ENCODE measurements at regions not wholly inside any gene's neighbourhood (a gene's known extent, or its start where the extent isn't known, plus 50 kb on each side); places are given as distances from the start of the nearest gene placed in this dataset.

DNA sequence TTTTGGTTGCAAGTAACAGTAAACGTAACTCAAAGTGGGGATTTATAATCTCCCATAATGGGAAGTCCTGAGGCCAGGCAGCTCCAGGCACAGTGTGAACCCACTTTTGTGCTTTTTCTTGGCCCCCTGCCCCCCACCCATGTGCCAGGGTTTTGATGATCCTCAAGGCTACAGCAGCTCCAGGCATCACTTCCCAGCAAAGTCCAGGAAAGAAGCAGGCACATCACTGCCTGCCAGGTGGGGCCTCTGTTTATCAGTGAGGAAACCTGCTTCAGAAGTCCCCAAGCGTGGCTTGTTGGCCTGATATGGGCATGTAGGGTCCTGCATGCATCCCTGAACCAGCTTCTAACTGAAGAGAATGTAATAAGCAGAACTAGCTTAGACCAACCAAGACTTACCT lies 299.2 kb upstream of the SKOR2 start:
- no TSS peak for BruUV-seq (replicated peaks)
- in situ Hi-C loops (cut with MboI; ENCODE audit: low sequenced_read_pairs): no loop called here
- H2AK9ac ChIP-seq (replicated peaks; ENCODE audit: low read depth, low read length, poor library complexity): no peak overlapping the region
- no peak overlapping the region for H2AK5ac ChIP-seq (ENCODE audit: low read depth, low read length)
- CTCF ChIA-PET: no interaction called here
- no peaks in the 10 kb centered on the region for H3K4me1 ChIP-seq (ENCODE audit: control insufficient read depth, insufficient read depth, low read length)
- H2BK5ac ChIP-seq (ENCODE audit: low read depth, low read length, poor library complexity, severe bottlenecking): no peak overlapping the region
- no peak overlapping the region for H2BK20ac ChIP-seq (ENCODE audit: low read depth, low read length)
- no peak overlapping the region for H3K4me2 ChIP-seq (ENCODE audit: low read depth, low read length)
- no peak overlapping the region for H3K4ac ChIP-seq (ENCODE audit: low read depth, low read length)
- H4K20me1 ChIP-seq (ENCODE audit: insufficient read depth, low read length): no peaks in the 10 kb centered on the region
- no peak overlapping the region for H3K9ac ChIP-seq (ENCODE audit: low read depth, low read length)
- H3K4me3 ChIP-seq (ENCODE audit: insufficient read depth, low read depth, low read length): no peak overlapping the region
- H4K5ac ChIP-seq (ENCODE audit: low read depth, low read length): no peak overlapping the region
- no peaks in the 10 kb centered on the region for H3K27me3 ChIP-seq (ENCODE audit: control insufficient read depth, insufficient read depth, low read length)
- peaks cover 5% of the 10 kb centered on the region; the same call in 1 of the 2 replicates for H3K9me3 ChIP-seq (ENCODE audit: control insufficient read depth, insufficient read depth, low read length)
- no peaks in the 10 kb centered on the region for H3K9me1 ChIP-seq (ENCODE audit: insufficient read depth, low read length)
- dilution Hi-C loops (cut with HindIII; ENCODE audit: low sequenced_read_pairs, unreplicated experiment): no loop called here
- H2BK120ac ChIP-seq (ENCODE audit: low read depth, low read length): no peak overlapping the region
- no peak overlapping the region for H3K56ac ChIP-seq (ENCODE audit: extremely low read depth, insufficient read depth, low read length)
- DNase-seq (no peak), ATAC-seq (ENCODE audit: low read depth) (no peak)
- no peak for TF ChIP-seq RFX5 (IDR thresholded peaks at IDR 0.05; ENCODE audit: low read depth, low read length)
- no peak for TF ChIP-seq NFE2L2 (IDR thresholded peaks at IDR 0.05; ENCODE audit: low read depth, low read length)
- TF ChIP-seq, protein P1, sequence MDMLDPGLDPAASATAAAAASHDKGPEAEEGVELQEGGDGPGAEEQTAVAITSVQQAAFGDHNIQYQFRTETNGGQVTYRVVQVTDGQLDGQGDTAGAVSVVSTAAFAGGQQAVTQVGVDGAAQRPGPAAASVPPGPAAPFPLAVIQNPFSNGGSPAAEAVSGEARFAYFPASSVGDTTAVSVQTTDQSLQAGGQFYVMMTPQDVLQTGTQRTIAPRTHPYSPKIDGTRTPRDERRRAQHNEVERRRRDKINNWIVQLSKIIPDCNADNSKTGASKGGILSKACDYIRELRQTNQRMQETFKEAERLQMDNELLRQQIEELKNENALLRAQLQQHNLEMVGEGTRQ (IDR thresholded peaks at IDR 0.05; ENCODE audit: low read depth, low read length): no peak
- H2BK15ac ChIP-seq (ENCODE audit: low read depth, low read length): no peak overlapping the region
- H3K79me1 ChIP-seq (ENCODE audit: low read depth in 1 of 2, low read length in 2 of 2): no peaks in the 10 kb centered on the region
- 57% methylated on average over 1 of the region's 2 CpGs; no CpG with 5 or more reads in 1 of the 2 experiments for WGBS, 2 experiments (ENCODE audit: extremely low coverage in 2 of 2, insufficient read length in 1 of 2)
- H3K18ac ChIP-seq (ENCODE audit: low read depth, low read length): no peak overlapping the region
- H2AFZ ChIP-seq (replicated peaks; ENCODE audit: low read length, poor library complexity): no peak overlapping the region
- H3K14ac ChIP-seq (replicated peaks; ENCODE audit: low read depth, low read length): no peak overlapping the region
- no peak overlapping the region for H4K91ac ChIP-seq (ENCODE audit: insufficient read depth, low read depth, low read length)
- H3K27ac ChIP-seq (ENCODE audit: insufficient read depth, low read length): no peak overlapping the region
- intact Hi-C loops (cut with micrococcal nuclease): no loop called here
- no peak overlapping the region for H3K23ac ChIP-seq (ENCODE audit: low read depth, low read length)
- no peak overlapping the region for H4K8ac ChIP-seq (ENCODE audit: low read depth in 2 of 2, low read length in 2 of 2)
- H3K36me3 ChIP-seq (ENCODE audit: control insufficient read depth, insufficient read depth, low read length): no peaks in the 10 kb centered on the region
- POLR2A ChIA-PET (ENCODE audit: unreplicated experiment): no interaction called here
